SU-DHL-6 (cell line): ENCODE measurements at regions not wholly inside any gene's neighbourhood (a gene's known extent, or its start where the extent isn't known, plus 50 kb on each side); places are given as distances from the start of the nearest gene placed in this dataset.

Experiments
- H2AFZ ChIP-seq: fragments of 200-600 bp; sonication (generic); 2 replicates; pipeline ENCODE4 v1.6.1; 2014; ENCODE audit warnings: low read depth, mild to moderate bottlenecking, moderate library complexity, mixed read lengths, antibody characterized with exemption, low read length; ENCODE audit not compliant: severe bottlenecking
- H3F3A ChIP-seq: fragments of 200-600 bp; shearing (Covaris generic); 2 replicates; pipeline ENCODE4 v1.6.0; 2016; ENCODE audit warnings: antibody characterized with exemption, mild to moderate bottlenecking; ENCODE audit not compliant: insufficient read depth
- H3K27ac ChIP-seq: fragments of 200-600 bp; sonication (generic); 2 replicates; pipeline ENCODE4 v1.5.1; 2016; ENCODE audit warnings: low read depth, mild to moderate bottlenecking, low read length, moderate library complexity, mixed read lengths
- H3K27me3 ChIP-seq: fragments of 200-600 bp; sonication (generic), shearing (Covaris generic); 2 replicates; pipeline ENCODE4 v1.6.0; 2014; ENCODE audit warnings: mild to moderate bottlenecking, low read length
- H3K36me3 ChIP-seq: fragments of 200-600 bp; sonication (generic); 2 replicates; pipeline ENCODE4 v1.6.1; 2014; ENCODE audit warnings: mild to moderate bottlenecking, low read length, mixed read lengths
- H3K4me2 ChIP-seq: fragments of 300-600, 200-600 bp; shearing (Covaris generic), sonication (generic); 2 replicates; pipeline ENCODE4 v1.6.0; 2014; ENCODE audit warnings: low read length, low read depth, mild to moderate bottlenecking; ENCODE audit not compliant: poor library complexity, severe bottlenecking
- H3K4me3 ChIP-seq: fragments of 200-600 bp; sonication (generic); 2 replicates; pipeline ENCODE4 v1.5.1; 2014; ENCODE audit warnings: antibody characterized with exemption, low read length, mild to moderate bottlenecking, mixed read lengths; ENCODE audit not compliant: insufficient read depth, poor library complexity, severe bottlenecking
- H3K79me2 ChIP-seq: fragments of 200-600 bp; sonication (generic); 2 replicates; pipeline ENCODE4 v1.6.1; 2014; ENCODE audit warnings: mild to moderate bottlenecking, low read length, moderate library complexity; ENCODE audit not compliant: insufficient read depth
- H3K9ac ChIP-seq: fragments of 200-600 bp; sonication (generic); 2 replicates; pipeline ENCODE4 v1.7.0; 2014; ENCODE audit warnings: mild to moderate bottlenecking, low read length
- H3K9me2 ChIP-seq: fragments of 200-600 bp; sonication (generic); replicated peaks from 2 replicates; pipeline ENCODE4 v1.6.1; 2014; ENCODE audit warnings: low read length; ENCODE audit not compliant: insufficient read depth
- H3K9me3 ChIP-seq: fragments of 200-600 bp; sonication (generic); 2 replicates; pipeline ENCODE4 v1.6.1; 2014; ENCODE audit warnings: low read length, mixed read lengths; ENCODE audit not compliant: insufficient read depth
- H4K20me1 ChIP-seq: fragments of 200-600 bp; sonication (generic); 2 replicates; pipeline ENCODE4 v1.6.1; 2014; ENCODE audit warnings: low read depth, mild to moderate bottlenecking, antibody characterized with exemption, low read length, moderate library complexity, mixed read lengths
- EZH2phosphoT487 ChIP-seq: fragments of 200-600 bp; sonication (generic), shearing (Covaris generic); conservative IDR thresholded peaks from 2 replicates; pipeline ENCODE4 v1.6.1; 2018; ENCODE audit warnings: mild to moderate bottlenecking, antibody characterized with exemption, low read length, moderate library complexity, mixed read lengths
- TF ChIP-seq, protein P1 (sequence below): fragments of 200-600 bp; sonication (generic); IDR thresholded peaks from one replicate; pipeline ENCODE4 v1.5.1; 2017; ENCODE audit warnings: antibody characterized with exemption, mild to moderate bottlenecking, low read length, moderate library complexity; ENCODE audit not compliant: insufficient read depth, poor library complexity, severe bottlenecking

DNA sequence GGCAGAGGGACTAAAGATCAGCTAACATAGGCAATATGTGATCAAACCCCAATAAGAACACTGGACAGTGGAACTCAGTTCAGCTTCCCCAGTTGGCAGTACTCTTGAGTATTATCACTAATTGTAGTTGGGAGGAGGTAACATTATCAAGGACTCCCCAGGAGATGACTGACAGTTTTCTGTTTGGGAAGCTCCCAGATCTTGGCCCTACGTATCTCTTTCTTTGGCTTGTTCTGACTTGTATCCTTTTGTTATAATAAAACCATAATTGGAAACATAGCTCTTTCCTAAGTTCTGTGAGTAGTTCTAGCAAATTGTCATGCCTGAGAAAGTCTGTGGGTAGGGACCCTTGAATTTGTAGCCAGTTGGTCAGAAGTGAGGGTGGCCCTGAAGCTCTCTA is 316.4 kb downstream of the ZNF621 start:
- Histone ChIP-seq H3K36me3 (no peaks in the 10 kb centered on the region), H4K20me1 (no peaks in the 10 kb centered on the region), H2AFZ (no peak overlapping the region), H3K9me2 (no peaks in the 10 kb centered on the region; the same call in 1 of the 2 replicates), H3F3A (no peaks in the 10 kb centered on the region), H3K27me3 (no peaks in the 10 kb centered on the region), H3K9ac (no peak overlapping the region), H3K79me2 (no peaks in the 10 kb centered on the region), H3K4me2 (no peak overlapping the region), H3K27ac (no peak overlapping the region), H3K9me3 (no peaks in the 10 kb centered on the region), H3K4me3 (no peak overlapping the region)
- no peak for TF ChIP-seq EZH2phosphoT487
- TF ChIP-seq, protein P1, sequence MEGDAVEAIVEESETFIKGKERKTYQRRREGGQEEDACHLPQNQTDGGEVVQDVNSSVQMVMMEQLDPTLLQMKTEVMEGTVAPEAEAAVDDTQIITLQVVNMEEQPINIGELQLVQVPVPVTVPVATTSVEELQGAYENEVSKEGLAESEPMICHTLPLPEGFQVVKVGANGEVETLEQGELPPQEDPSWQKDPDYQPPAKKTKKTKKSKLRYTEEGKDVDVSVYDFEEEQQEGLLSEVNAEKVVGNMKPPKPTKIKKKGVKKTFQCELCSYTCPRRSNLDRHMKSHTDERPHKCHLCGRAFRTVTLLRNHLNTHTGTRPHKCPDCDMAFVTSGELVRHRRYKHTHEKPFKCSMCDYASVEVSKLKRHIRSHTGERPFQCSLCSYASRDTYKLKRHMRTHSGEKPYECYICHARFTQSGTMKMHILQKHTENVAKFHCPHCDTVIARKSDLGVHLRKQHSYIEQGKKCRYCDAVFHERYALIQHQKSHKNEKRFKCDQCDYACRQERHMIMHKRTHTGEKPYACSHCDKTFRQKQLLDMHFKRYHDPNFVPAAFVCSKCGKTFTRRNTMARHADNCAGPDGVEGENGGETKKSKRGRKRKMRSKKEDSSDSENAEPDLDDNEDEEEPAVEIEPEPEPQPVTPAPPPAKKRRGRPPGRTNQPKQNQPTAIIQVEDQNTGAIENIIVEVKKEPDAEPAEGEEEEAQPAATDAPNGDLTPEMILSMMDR = no peak

DNA sequence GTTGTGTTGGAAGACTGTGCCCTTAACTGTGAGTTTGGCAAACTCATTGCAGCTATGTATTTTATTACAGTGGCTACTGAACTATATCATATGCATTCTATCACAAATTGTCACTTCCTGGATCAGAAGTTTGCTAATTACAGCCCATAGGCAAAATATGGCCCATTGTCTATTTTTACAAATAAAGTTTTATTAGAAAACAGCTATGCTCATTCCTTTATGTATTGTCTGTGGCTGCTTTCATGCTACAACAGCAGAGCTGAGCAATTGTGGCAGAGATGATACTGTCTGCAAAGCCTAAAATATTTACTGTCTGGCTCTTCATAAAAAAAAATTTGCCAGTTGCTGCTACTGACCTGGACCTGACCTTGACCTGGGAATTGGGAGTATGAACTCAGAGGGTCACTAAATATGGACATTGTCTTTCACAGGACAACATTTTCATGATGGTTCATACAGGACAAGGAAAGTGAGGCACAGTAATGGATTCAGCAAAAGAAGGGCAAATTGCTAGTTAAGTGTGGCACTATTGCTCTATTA is 316.9 kb downstream of the ZNF621 start:
- H3K27me3 ChIP-seq = no peaks in the 10 kb centered on the region
- no peaks in the 10 kb centered on the region for H3F3A ChIP-seq
- H3K4me2 ChIP-seq = no peak overlapping the region
- no peaks in the 10 kb centered on the region for H4K20me1 ChIP-seq
- H3K9me3 ChIP-seq = no peaks in the 10 kb centered on the region
- H2AFZ ChIP-seq = no peak overlapping the region
- H3K79me2 ChIP-seq = no peaks in the 10 kb centered on the region
- no peak overlapping the region for H3K9ac ChIP-seq
- no peak overlapping the region for H3K4me3 ChIP-seq
- TF ChIP-seq, protein P1 = no peak
- no peak for TF ChIP-seq EZH2phosphoT487
- H3K9me2 ChIP-seq = no peaks in the 10 kb centered on the region; the same call in 1 of the 2 replicates
- H3K36me3 ChIP-seq = no peaks in the 10 kb centered on the region
- no peak overlapping the region for H3K27ac ChIP-seq

DNA sequence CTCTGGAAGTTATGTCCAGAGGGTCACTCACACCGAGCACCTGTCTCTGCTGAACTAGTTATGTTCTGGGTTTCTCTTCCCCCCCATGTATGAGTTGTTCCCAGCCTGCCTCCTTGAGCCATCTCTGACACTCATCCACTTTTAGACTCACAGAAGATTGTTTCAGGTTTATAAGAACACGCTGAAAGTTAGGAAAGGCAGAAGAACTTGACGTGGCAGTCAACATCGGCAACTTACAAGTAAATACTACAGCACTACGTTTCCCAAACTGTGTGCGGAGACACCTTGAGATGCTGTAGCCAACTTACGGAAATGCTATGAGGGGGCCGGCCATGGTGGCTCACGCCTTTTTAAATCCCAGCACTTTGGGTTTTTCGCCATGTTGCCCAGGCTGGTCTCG is 318.0 kb downstream of the ZNF621 start:
- Histone ChIP-seq H3F3A (no peaks in the 10 kb centered on the region), H3K27ac (no peak overlapping the region), H3K9ac (no peak overlapping the region), H3K4me2 (no peak overlapping the region), H3K9me2 (no peaks in the 10 kb centered on the region; the same call in 1 of the 2 replicates), H3K4me3 (no peak overlapping the region), H3K36me3 (no peaks in the 10 kb centered on the region), H3K79me2 (no peaks in the 10 kb centered on the region), H2AFZ (no peak overlapping the region), H3K27me3 (no peaks in the 10 kb centered on the region), H4K20me1 (no peaks in the 10 kb centered on the region), H3K9me3 (no peaks in the 10 kb centered on the region)
- TF ChIP-seq EZH2phosphoT487 = no peak
- TF ChIP-seq, protein P1 = no peak

DNA sequence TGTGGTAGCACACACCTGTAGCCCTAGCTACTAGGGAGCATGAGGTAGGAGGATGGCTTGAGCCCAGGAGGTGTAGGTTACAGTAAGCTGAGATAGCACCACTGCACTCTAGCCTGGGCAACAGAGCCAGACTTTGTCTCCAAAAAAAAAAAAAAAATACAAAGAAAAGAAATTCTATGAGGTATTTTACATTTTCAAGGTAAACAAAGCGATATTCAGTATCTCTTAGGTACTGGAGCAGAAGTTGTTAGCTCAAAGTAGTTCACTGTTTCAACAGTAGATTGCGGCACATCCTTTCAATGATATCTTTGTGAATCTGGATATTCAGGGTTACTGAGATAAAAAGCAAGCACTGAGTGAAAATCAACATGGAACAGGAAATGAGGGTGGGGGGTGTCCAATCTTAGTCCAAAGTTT is 318.5 kb downstream of the ZNF621 start:
- no peaks in the 10 kb centered on the region for H4K20me1 ChIP-seq
- H3K9ac ChIP-seq = no peak overlapping the region
- TF ChIP-seq, protein P1 = no peak
- no peak for TF ChIP-seq EZH2phosphoT487
- H3K4me3 ChIP-seq = no peak overlapping the region
- no peaks in the 10 kb centered on the region for H3K27me3 ChIP-seq
- H3K9me2 ChIP-seq = no peaks in the 10 kb centered on the region; the same call in 1 of the 2 replicates
- H3F3A ChIP-seq = no peaks in the 10 kb centered on the region
- H3K27ac ChIP-seq = no peak overlapping the region
- no peaks in the 10 kb centered on the region for H3K79me2 ChIP-seq
- no peak overlapping the region for H2AFZ ChIP-seq
- H3K36me3 ChIP-seq = no peaks in the 10 kb centered on the region
- no peak overlapping the region for H3K4me2 ChIP-seq
- H3K9me3 ChIP-seq = no peaks in the 10 kb centered on the region
